ENCODE measurements at regions not wholly inside any gene's neighbourhood (a gene's known extent, or its start where the extent isn't known, plus 50 kb on each side); places are given as distances from the start of the nearest gene placed in this dataset.

DNA sequence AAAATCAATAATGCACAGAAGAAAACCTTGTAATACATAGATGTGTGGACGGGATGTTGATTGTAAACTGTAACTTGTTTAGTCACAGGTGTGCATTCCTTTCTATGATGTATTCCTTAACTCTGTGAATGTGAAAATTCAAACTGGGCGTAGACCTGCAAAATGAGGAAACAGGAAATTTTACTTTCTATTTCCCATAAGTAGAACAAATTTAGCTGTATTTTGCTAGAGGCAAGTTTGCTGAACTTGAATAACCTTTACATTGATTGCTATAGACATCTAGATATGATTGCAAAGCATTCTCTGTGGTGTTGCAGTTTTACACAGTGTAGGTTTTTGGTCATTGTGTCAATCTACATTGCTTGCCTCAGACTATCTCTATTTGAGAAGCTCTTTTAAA, 368.4 kb upstream of the MAN1A1 start:
- TF ChIP-seq, protein P1, sequence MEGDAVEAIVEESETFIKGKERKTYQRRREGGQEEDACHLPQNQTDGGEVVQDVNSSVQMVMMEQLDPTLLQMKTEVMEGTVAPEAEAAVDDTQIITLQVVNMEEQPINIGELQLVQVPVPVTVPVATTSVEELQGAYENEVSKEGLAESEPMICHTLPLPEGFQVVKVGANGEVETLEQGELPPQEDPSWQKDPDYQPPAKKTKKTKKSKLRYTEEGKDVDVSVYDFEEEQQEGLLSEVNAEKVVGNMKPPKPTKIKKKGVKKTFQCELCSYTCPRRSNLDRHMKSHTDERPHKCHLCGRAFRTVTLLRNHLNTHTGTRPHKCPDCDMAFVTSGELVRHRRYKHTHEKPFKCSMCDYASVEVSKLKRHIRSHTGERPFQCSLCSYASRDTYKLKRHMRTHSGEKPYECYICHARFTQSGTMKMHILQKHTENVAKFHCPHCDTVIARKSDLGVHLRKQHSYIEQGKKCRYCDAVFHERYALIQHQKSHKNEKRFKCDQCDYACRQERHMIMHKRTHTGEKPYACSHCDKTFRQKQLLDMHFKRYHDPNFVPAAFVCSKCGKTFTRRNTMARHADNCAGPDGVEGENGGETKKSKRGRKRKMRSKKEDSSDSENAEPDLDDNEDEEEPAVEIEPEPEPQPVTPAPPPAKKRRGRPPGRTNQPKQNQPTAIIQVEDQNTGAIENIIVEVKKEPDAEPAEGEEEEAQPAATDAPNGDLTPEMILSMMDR (conservative IDR thresholded peaks at IDR 0.05 in 1 of 2, IDR thresholded peaks at IDR 0.05 in 1 of 2; ENCODE audit: low read depth in 1 of 2, low read length in 2 of 2), result no peak
- no peak for TF ChIP-seq EZH2 (IDR thresholded peaks at IDR 0.05; ENCODE audit: low read length, missing control alignments)
